22Rv1 (cell line): ENCODE measurements at regions not wholly inside any gene's neighbourhood (a gene's known extent, or its start where the extent isn't known, plus 50 kb on each side); places are given as distances from the start of the nearest gene placed in this dataset.

Experiments
- ZFX ChIP-seq: fragments of 450-650 bp; IDR thresholded peaks from 2 replicates; pipeline ENCODE4 v1.6.1; 2017; ENCODE audit warnings: antibody characterized with exemption, borderline replicate concordance
- TF ChIP-seq, protein P1 (sequence below): fragments of 450-650 bp; IDR thresholded peaks from 2 replicates; pipeline ENCODE4 v1.5.1; 2017; ENCODE audit warnings: mild to moderate bottlenecking

- TF ChIP-seq, protein P1, sequence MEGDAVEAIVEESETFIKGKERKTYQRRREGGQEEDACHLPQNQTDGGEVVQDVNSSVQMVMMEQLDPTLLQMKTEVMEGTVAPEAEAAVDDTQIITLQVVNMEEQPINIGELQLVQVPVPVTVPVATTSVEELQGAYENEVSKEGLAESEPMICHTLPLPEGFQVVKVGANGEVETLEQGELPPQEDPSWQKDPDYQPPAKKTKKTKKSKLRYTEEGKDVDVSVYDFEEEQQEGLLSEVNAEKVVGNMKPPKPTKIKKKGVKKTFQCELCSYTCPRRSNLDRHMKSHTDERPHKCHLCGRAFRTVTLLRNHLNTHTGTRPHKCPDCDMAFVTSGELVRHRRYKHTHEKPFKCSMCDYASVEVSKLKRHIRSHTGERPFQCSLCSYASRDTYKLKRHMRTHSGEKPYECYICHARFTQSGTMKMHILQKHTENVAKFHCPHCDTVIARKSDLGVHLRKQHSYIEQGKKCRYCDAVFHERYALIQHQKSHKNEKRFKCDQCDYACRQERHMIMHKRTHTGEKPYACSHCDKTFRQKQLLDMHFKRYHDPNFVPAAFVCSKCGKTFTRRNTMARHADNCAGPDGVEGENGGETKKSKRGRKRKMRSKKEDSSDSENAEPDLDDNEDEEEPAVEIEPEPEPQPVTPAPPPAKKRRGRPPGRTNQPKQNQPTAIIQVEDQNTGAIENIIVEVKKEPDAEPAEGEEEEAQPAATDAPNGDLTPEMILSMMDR: no peak
- no peak for TF ChIP-seq ZFX
These were observed 76.6 kb upstream of the ADRA1D start for GRCh38 chr20:4325548-4326187.
